NB4 (cell line): ENCODE measurements at regions not wholly inside any gene's neighbourhood (a gene's known extent, or its start where the extent isn't known, plus 50 kb on each side); places are given as distances from the start of the nearest gene placed in this dataset.

Experiments used
- POLR2A ChIP-seq: IDR thresholded peaks from 2 replicates; pipeline ENCODE4 v1.6.1; 2011; ENCODE audit warnings: mild to moderate bottlenecking; ENCODE audit not compliant: insufficient read length; ENCODE audit errors: extremely low read depth
- TF ChIP-seq, protein P1 (sequence below): IDR thresholded peaks from one replicate; pipeline ENCODE4 v1.5.1; 2012; ENCODE audit warnings: low read depth, low read length
- TF ChIP-seq, protein P2 (sequence below): IDR thresholded peaks from 2 replicates; pipeline ENCODE4 v1.6.1; 2011; ENCODE audit warnings: low read depth, low read length

DNA sequence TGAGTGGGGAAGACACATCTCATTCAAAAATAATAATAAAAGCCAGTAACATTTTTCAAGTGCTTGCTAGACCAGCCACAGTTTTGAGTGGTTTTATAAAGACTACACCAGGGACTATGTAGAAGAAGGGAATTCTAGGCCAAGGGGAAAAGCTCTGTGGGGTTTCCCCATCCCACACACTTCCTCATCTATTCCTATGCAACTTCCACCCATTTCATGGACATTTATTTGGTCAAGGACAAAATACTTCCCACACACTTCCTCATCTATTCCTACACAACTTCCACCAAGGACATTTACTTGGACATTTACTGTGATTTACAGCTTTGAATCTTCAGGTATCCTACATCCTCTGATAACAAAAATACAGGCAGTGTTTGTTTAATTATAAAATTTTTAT is 86.5 kb upstream of the KLF3 start:
- TF ChIP-seq, protein P1, sequence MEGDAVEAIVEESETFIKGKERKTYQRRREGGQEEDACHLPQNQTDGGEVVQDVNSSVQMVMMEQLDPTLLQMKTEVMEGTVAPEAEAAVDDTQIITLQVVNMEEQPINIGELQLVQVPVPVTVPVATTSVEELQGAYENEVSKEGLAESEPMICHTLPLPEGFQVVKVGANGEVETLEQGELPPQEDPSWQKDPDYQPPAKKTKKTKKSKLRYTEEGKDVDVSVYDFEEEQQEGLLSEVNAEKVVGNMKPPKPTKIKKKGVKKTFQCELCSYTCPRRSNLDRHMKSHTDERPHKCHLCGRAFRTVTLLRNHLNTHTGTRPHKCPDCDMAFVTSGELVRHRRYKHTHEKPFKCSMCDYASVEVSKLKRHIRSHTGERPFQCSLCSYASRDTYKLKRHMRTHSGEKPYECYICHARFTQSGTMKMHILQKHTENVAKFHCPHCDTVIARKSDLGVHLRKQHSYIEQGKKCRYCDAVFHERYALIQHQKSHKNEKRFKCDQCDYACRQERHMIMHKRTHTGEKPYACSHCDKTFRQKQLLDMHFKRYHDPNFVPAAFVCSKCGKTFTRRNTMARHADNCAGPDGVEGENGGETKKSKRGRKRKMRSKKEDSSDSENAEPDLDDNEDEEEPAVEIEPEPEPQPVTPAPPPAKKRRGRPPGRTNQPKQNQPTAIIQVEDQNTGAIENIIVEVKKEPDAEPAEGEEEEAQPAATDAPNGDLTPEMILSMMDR = no peak
- TF ChIP-seq POLR2A = no peak
- TF ChIP-seq, protein P2, sequence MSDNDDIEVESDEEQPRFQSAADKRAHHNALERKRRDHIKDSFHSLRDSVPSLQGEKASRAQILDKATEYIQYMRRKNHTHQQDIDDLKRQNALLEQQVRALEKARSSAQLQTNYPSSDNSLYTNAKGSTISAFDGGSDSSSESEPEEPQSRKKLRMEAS = no peak
